Activated T-cell treated with anti-CD3 and anti-CD28 coated beads for 48 hours (primary cell): ENCODE measurements at regions not wholly inside any gene's neighbourhood (a gene's known extent, or its start where the extent isn't known, plus 50 kb on each side); places are given as distances from the start of the nearest gene placed in this dataset.
"Not testable (repeated sequence)": the region's sequence is repeated elsewhere in the genome, so short reads cannot be mapped to it uniquely, and the experiment has no call there.

ENCODE experiments used
- DNase-seq: peaks from one replicate; pipeline ENCODE4 v3.0.0-alpha.2; 2020; ENCODE audit warnings: low read depth

- DNase-seq, result no peak
These were observed 89.1 kb upstream of the USP24 start for GRCh38 chr1:55304229-55304740.

GRCh38 chr1:55302972-55303371 is 87.8 kb upstream of the USP24 start:
- no peak for DNase-seq

- no peak for DNase-seq
These were observed 86.7 kb upstream of the USP24 start for GRCh38 chr1:55301912-55302311.

GRCh38 chr1:55300975-55301374 is 85.8 kb upstream of the USP24 start:
- DNase-seq, result no peak

GRCh38 chr1:55298167-55298894 is 83.2 kb upstream of the USP24 start:
- no peak for DNase-seq

- DNase-seq, result not testable (repeated sequence)
These were observed 81.1 kb upstream of the USP24 start for GRCh38 chr1:55296247-55296646.

- no peak for DNase-seq
These were observed 74.5 kb upstream of the USP24 start for GRCh38 chr1:55289614-55290013.

GRCh38 chr1:55289042-55289441 is 73.9 kb upstream of the USP24 start:
- no peak for DNase-seq

- DNase-seq, result no peak
These were observed 73.1 kb upstream of the USP24 start for GRCh38 chr1:55288245-55288644.

GRCh38 chr1:55287723-55288122 is 72.6 kb upstream of the USP24 start:
- no peak for DNase-seq

- peak; percentile 18 for DNase-seq
These were observed 71.9 kb upstream of the USP24 start for GRCh38 chr1:55286856-55287602.

GRCh38 chr1:55285834-55286233 is 70.7 kb upstream of the USP24 start:
- no peak for DNase-seq

GRCh38 chr1:55284856-55285255 is 69.7 kb upstream of the USP24 start:
- no peak for DNase-seq

GRCh38 chr1:55282058-55282457 is 66.9 kb upstream of the USP24 start:
- no peak for DNase-seq

GRCh38 chr1:55280731-55281130 is 65.6 kb upstream of the USP24 start:
- no peak for DNase-seq

GRCh38 chr1:55279627-55280026 is 64.5 kb upstream of the USP24 start:
- DNase-seq, result no peak

GRCh38 chr1:55278378-55278777 is 63.2 kb upstream of the USP24 start:
- DNase-seq, result no peak

- DNase-seq, result peak; percentile 79
These were observed 62.4 kb upstream of the USP24 start for GRCh38 chr1:55277377-55278130.

- no peak for DNase-seq
These were observed 61.7 kb upstream of the USP24 start for GRCh38 chr1:55276671-55277376.

- no peak for DNase-seq
These were observed 60.8 kb upstream of the USP24 start for GRCh38 chr1:55275941-55276341.

- no peak for DNase-seq
These were observed 60.1 kb upstream of the USP24 start for GRCh38 chr1:55275151-55275748.

GRCh38 chr1:55272994-55273393 is 57.8 kb upstream of the USP24 start:
- DNase-seq, result no peak
